ENCODE measurements at regions not wholly inside any gene's neighbourhood (a gene's known extent, or its start where the extent isn't known, plus 50 kb on each side); places are given as distances from the start of the nearest gene placed in this dataset.
A peak's percentile ranks its signal among the peaks of the same experiment; 100 is the strongest.
"Not testable (repeated sequence)": the region's sequence is repeated elsewhere in the genome, so short reads cannot be mapped to it uniquely, and the experiment has no call there.

- DNase-seq = not testable (repeated sequence)
Observed at GRCh38 chr2:132273585-132273984, 111.8 kb upstream of the ANKRD30BL start.

GRCh38 chr2:132274000-132274399, 112.2 kb upstream of the ANKRD30BL start:
- DNase-seq = no peak

- DNase-seq = no peak
Observed at GRCh38 chr2:132275396-132275795, 113.6 kb upstream of the ANKRD30BL start.

GRCh38 chr2:132276571-132276981, 114.8 kb upstream of the ANKRD30BL start:
- DNase-seq = no peak

- DNase-seq = no peak
Observed at GRCh38 chr2:132278267-132278666, 116.5 kb upstream of the ANKRD30BL start.

- DNase-seq = no peak
Observed at GRCh38 chr2:132279344-132279743, 117.6 kb upstream of the ANKRD30BL start.

- DNase-seq = no peak
Observed at GRCh38 chr2:132279930-132280615, 118.3 kb upstream of the ANKRD30BL start.

GRCh38 chr2:132280912-132281311, 119.2 kb upstream of the ANKRD30BL start:
- no peak for DNase-seq

GRCh38 chr2:132282104-132282503, 120.4 kb upstream of the ANKRD30BL start:
- DNase-seq = not testable (repeated sequence)

GRCh38 chr2:132282911-132283310, 121.2 kb upstream of the ANKRD30BL start:
- DNase-seq = no peak

- not testable (repeated sequence) for DNase-seq
Observed at GRCh38 chr2:132286289-132286911, 124.6 kb upstream of the ANKRD30BL start.

GRCh38 chr2:132287910-132288309, 126.2 kb upstream of the ANKRD30BL start:
- DNase-seq = not testable (repeated sequence)

GRCh38 chr2:132289138-132289537, 127.4 kb upstream of the ANKRD30BL start:
- DNase-seq = not testable (repeated sequence)

- not testable (repeated sequence) for DNase-seq
Observed at GRCh38 chr2:132289812-132290211, 126.8 kb upstream of the GPR39 start.

GRCh38 chr2:132300592-132301378, 115.8 kb upstream of the GPR39 start:
- not testable (repeated sequence) for DNase-seq

GRCh38 chr2:132304661-132305380, 111.8 kb upstream of the GPR39 start:
- peak; percentile 5 to 49 for DNase-seq

- DNase-seq = not testable (repeated sequence)
Observed at GRCh38 chr2:132307613-132308198, 108.9 kb upstream of the GPR39 start.

GRCh38 chr2:132309203-132309602, 107.4 kb upstream of the GPR39 start:
- not testable (repeated sequence) for DNase-seq

GRCh38 chr2:132315546-132315945, 101.1 kb upstream of the GPR39 start:
- DNase-seq = not testable (repeated sequence)

- DNase-seq = not testable (repeated sequence)
Observed at GRCh38 chr2:132317026-132317680, 99.5 kb upstream of the GPR39 start.

- not testable (repeated sequence) for DNase-seq
Observed at GRCh38 chr2:132318481-132318880, 98.1 kb upstream of the GPR39 start.

GRCh38 chr2:132324005-132324404, 92.6 kb upstream of the GPR39 start:
- not testable (repeated sequence) for DNase-seq

Measured in inflammatory macrophage treated with lipopolysaccharide for 1 hour (primary cell).